CD4-positive, alpha-beta T cell (primary cell): ENCODE measurements at regions not wholly inside any gene's neighbourhood (a gene's known extent, or its start where the extent isn't known, plus 50 kb on each side); places are given as distances from the start of the nearest gene placed in this dataset.

Experiments used
- ATAC-seq: fragments of 200-7000 bp; cut with Tn5 transposase; one replicate; pipeline ENCODE4 v1.10.0; 2022; ENCODE audit warnings: mild to moderate bottlenecking; ENCODE audit not compliant: poor library complexity
- CTCF ChIA-PET: fragments of 350-600 bp; sonication (Branson Sonifier 250); formaldehyde crosslinking; loops from one replicate; lab custom pipeline; 2021; ENCODE audit warnings: antibody characterized with exemption, inconsistent platforms; lab: Charles Lee
- POLR2A ChIA-PET: fragments of 350-600 bp; sonication (Branson Sonifier 250); formaldehyde crosslinking; loops from one replicate; lab custom pipeline; 2021; ENCODE audit warnings: antibody characterized with exemption, inconsistent platforms; lab: Charles Lee
- DNase-seq, 14 experiments: peaks; one replicate each; pipeline ENCODE4 v3.0.0-alpha.2; 2013 to 2020; ENCODE audit warnings: mixed read lengths in 2 of 14
- H3K27ac ChIP-seq, 2 donors: one replicate each; pipeline versions ENCODE4 v1.5.1 to v1.7.0; 2013; ENCODE audit warnings: low read length in 2 of 2, low read depth in 1 of 2, mild to moderate bottlenecking in 1 of 2
- H3K27me3 ChIP-seq, 2 experiments: 1 replicate in 1 of 2; 2 replicates in 1 of 2; pipeline versions ENCODE4 v1.6.1 to v1.7.0; 2013; ENCODE audit warnings: low read length in 2 of 2, control low read depth in 1 of 2, mild to moderate bottlenecking in 1 of 2, moderate library complexity in 1 of 2; ENCODE audit not compliant: insufficient read depth in 2 of 2, control insufficient read depth in 1 of 2
- H3K36me3 ChIP-seq: one replicate; pipeline ENCODE4 v1.6.1; 2013; ENCODE audit warnings: low read length, control low read depth; ENCODE audit not compliant: insufficient read depth
- H3K4me1 ChIP-seq: one replicate; pipeline ENCODE4 v1.6.1; 2013; ENCODE audit warnings: low read length, control low read depth; ENCODE audit not compliant: insufficient read depth
- H3K4me3 ChIP-seq: one replicate; pipeline ENCODE4 v1.5.1; 2013; ENCODE audit warnings: mild to moderate bottlenecking, low read length, moderate library complexity
- H3K9me3 ChIP-seq, 2 experiments: 1 replicate in 1 of 2; 2 replicates in 1 of 2; pipeline versions ENCODE4 v1.6.1 to v1.7.0; 2013; ENCODE audit warnings: low read length in 2 of 2, mild to moderate bottlenecking in 2 of 2, control low read depth in 1 of 2, moderate library complexity in 1 of 2; ENCODE audit not compliant: control insufficient read depth in 1 of 2, insufficient read depth in 1 of 2
- H3K27ac Mint-ChIP-seq: one replicate; pipeline ENCODE4 v1.8.0; 2020; ENCODE audit warnings: mixed read lengths
- H3K27me3 Mint-ChIP-seq: one replicate; pipeline ENCODE4 v1.8.0; 2021; ENCODE audit warnings: mixed read lengths
- H3K36me3 Mint-ChIP-seq: one replicate; pipeline ENCODE4 v1.8.0; 2021; ENCODE audit warnings: low read depth, mixed read lengths
- H3K4me1 Mint-ChIP-seq: one replicate; pipeline ENCODE4 v1.8.0; 2021; ENCODE audit warnings: low read depth, mixed read lengths
- H3K4me3 Mint-ChIP-seq: one replicate; pipeline ENCODE4 v1.8.0; 2020; ENCODE audit warnings: mild to moderate bottlenecking, mixed read lengths
- H3K9me3 Mint-ChIP-seq: one replicate; pipeline ENCODE4 v1.8.0; 2020; ENCODE audit warnings: mixed read lengths
- CTCF ChIP-seq: fragments of 200-600 bp; IDR thresholded peaks from one replicate; pipeline ENCODE4 v1.8.0; 2022; ENCODE audit warnings: antibody characterized with exemption, mild to moderate bottlenecking
- intact Hi-C, 2 experiments: fragments of 100-400 bp; cut with DNase I in 1 of 2; cut with micrococcal nuclease in 1 of 2; formaldehyde crosslinking; loops; one replicate each; pipeline versions ENCODE4 v1.15.1 to v1.9.0; 2023 to 2025; cut with DNase I, micrococcal nuclease

GRCh38 chr7:119681336-119681735 is 591.6 kb upstream of the KCND2 start:
- Histone ChIP-seq H3K27ac (no peak overlapping the region), H3K9me3 (peaks cover 0 to 5% of the 10 kb centered on the region in 2 experiments), H3K4me1 (no peaks in the 10 kb centered on the region), H3K27me3 (no peaks in the 10 kb centered on the region), H3K36me3 (no peaks in the 10 kb centered on the region), H3K4me3 (no peak overlapping the region)
- ATAC-seq (no peak), DNase-seq (no peak)
- Mint-ChIP-seq H3K4me1 (no peaks in the 10 kb centered on the region), H3K27ac (no peak overlapping the region), H3K36me3 (no peaks in the 10 kb centered on the region), H3K27me3 (no peaks in the 10 kb centered on the region), H3K4me3 (no peak overlapping the region), H3K9me3 (peaks cover 7% of the 10 kb centered on the region)
- no peak for TF ChIP-seq CTCF
- ChIA-PET CTCF (no interaction called here), POLR2A (no interaction called here)
- intact Hi-C loops = no loop called here

GRCh38 chr7:119684763-119685162 is 588.2 kb upstream of the KCND2 start:
- no peaks in the 10 kb centered on the region for H3K36me3 Mint-ChIP-seq
- Histone ChIP-seq H3K36me3 (no peaks in the 10 kb centered on the region), H3K9me3 (no peaks in the 10 kb centered on the region), H3K4me1 (no peaks in the 10 kb centered on the region), H3K27ac (no peak overlapping the region), H3K4me3 (no peak overlapping the region), H3K27me3 (no peaks in the 10 kb centered on the region)
- no peaks in the 10 kb centered on the region for H3K4me1 Mint-ChIP-seq
- ChIA-PET POLR2A (no interaction called here), CTCF (no interaction called here)
- H3K9me3 Mint-ChIP-seq = peaks cover 10% of the 10 kb centered on the region
- TF ChIP-seq CTCF = no peak
- H3K27ac Mint-ChIP-seq = no peak overlapping the region
- intact Hi-C loops = no loop called here
- no peak for ATAC-seq
- H3K27me3 Mint-ChIP-seq = no peaks in the 10 kb centered on the region
- no peak overlapping the region for H3K4me3 Mint-ChIP-seq
- DNase-seq = no peak

- no peak for ATAC-seq
- H3K27me3 ChIP-seq = no peaks in the 10 kb centered on the region
- H3K9me3 Mint-ChIP-seq = peaks cover 10% of the 10 kb centered on the region
- H3K27ac ChIP-seq = no peak overlapping the region
- no peaks in the 10 kb centered on the region for H3K27me3 Mint-ChIP-seq
- H3K36me3 ChIP-seq = no peaks in the 10 kb centered on the region
- intact Hi-C loops = no loop called here
- TF ChIP-seq CTCF = no peak
- no peak overlapping the region for H3K4me3 ChIP-seq
- no peaks in the 10 kb centered on the region for H3K36me3 Mint-ChIP-seq
- H3K9me3 ChIP-seq = no peaks in the 10 kb centered on the region
- no peaks in the 10 kb centered on the region for H3K4me1 Mint-ChIP-seq
- DNase-seq = no peak
- H3K27ac Mint-ChIP-seq = no peak overlapping the region
- POLR2A ChIA-PET = no interaction called here
- H3K4me3 Mint-ChIP-seq = no peak overlapping the region
- H3K4me1 ChIP-seq = no peaks in the 10 kb centered on the region
- CTCF ChIA-PET = no interaction called here
Observed at GRCh38 chr7:119685906-119686305, 587.1 kb upstream of the KCND2 start.
